ENCODE measurements at regions not wholly inside any gene's neighbourhood (a gene's known extent, or its start where the extent isn't known, plus 50 kb on each side); places are given as distances from the start of the nearest gene placed in this dataset.

DNA sequence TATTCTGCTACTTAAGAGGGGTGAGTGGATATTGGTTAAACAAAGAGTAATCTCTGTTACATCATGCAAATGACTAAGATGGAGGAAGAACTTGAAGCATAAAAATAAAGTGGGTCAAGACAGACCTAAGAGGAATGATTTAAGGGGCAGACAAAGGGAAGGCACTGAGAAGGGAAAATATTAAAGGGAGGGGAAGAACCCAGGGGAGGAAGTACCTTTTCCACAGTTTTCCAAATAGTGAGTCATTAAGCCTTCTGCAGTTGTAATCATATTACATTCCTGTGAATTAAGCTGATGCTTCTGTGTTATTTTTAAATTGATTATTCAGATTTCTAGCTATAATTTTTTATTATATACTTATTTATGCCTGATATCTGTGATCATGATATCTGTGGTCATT is 253.3 kb downstream of the CENPC start (continued):
- TF ChIP-seq, protein P1, sequence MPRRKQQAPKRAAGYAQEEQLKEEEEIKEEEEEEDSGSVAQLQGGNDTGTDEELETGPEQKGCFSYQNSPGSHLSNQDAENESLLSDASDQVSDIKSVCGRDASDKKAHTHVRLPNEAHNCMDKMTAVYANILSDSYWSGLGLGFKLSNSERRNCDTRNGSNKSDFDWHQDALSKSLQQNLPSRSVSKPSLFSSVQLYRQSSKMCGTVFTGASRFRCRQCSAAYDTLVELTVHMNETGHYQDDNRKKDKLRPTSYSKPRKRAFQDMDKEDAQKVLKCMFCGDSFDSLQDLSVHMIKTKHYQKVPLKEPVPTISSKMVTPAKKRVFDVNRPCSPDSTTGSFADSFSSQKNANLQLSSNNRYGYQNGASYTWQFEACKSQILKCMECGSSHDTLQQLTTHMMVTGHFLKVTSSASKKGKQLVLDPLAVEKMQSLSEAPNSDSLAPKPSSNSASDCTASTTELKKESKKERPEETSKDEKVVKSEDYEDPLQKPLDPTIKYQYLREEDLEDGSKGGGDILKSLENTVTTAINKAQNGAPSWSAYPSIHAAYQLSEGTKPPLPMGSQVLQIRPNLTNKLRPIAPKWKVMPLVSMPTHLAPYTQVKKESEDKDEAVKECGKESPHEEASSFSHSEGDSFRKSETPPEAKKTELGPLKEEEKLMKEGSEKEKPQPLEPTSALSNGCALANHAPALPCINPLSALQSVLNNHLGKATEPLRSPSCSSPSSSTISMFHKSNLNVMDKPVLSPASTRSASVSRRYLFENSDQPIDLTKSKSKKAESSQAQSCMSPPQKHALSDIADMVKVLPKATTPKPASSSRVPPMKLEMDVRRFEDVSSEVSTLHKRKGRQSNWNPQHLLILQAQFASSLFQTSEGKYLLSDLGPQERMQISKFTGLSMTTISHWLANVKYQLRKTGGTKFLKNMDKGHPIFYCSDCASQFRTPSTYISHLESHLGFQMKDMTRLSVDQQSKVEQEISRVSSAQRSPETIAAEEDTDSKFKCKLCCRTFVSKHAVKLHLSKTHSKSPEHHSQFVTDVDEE (CRISPR knock-in tag; IDR thresholded peaks at IDR 0.05), result no peak
- no peak for TF ChIP-seq ESRRG (CRISPR knock-in tag; IDR thresholded peaks at IDR 0.05)
- TF ChIP-seq ZNF70 (CRISPR knock-in tag; IDR thresholded peaks at IDR 0.05), result no peak
- TF ChIP-seq SNAI2 (CRISPR knock-in tag; IDR thresholded peaks at IDR 0.05), result no peak

DNA sequence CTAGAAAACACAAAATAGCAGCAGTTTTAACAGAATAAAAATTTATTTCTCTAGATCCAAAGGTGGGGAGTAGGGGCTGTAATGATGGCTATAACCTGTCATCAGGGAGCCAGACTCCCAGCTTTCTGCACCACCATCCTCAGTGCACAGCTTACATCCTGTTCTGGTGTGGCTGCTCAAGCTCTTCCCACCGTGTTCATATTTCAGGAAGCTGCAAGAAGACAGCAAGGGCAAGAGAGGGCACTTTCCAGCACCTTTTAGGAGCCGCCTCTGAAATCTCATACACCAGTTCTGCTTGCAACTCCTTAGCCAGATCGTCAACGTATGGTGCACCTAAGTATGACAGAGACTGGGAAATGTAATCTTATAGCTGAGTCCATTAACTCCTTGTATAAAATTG is 253.7 kb downstream of the CENPC start:
- TF ChIP-seq ZNF70 (CRISPR knock-in tag; IDR thresholded peaks at IDR 0.05), result no peak
- TF ChIP-seq, protein P2, sequence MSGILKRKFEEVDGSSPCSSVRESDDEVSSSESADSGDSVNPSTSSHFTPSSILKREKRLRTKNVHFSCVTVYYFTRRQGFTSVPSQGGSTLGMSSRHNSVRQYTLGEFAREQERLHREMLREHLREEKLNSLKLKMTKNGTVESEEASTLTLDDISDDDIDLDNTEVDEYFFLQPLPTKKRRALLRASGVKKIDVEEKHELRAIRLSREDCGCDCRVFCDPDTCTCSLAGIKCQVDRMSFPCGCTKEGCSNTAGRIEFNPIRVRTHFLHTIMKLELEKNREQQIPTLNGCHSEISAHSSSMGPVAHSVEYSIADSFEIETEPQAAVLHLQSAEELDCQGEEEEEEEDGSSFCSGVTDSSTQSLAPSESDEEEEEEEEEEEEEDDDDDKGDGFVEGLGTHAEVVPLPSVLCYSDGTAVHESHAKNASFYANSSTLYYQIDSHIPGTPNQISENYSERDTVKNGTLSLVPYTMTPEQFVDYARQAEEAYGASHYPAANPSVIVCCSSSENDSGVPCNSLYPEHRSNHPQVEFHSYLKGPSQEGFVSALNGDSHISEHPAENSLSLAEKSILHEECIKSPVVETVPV (CRISPR knock-in tag; IDR thresholded peaks at IDR 0.05), result no peak
- no peak for ATAC-seq

DNA sequence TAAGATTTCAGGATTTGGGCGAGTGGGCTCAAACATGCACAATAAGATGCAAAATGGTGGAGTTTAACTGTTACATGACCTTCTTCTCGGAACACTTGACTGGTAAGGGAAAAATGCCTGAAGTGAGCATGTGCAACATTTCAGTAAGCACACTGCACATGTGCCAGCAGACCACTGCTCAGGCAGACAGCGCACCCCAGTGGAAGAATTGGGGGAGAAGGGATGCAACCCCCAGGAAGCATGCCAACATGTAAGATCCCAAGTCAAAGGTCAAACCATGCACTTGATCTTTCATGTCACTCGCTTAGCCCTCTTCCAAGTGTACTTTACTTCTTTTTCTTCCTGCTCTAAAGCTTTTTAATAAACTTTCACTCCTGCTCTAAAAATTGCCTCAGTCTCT is 256.3 kb downstream of the CENPC start:
- ATAC-seq, result peak; percentile 52; the same call in 1 of the 3 replicates
- no peak for TF ChIP-seq ZNF565 (CRISPR knock-in tag; conservative IDR thresholded peaks at IDR 0.05; ENCODE audit: low read depth)
- TF ChIP-seq, protein P3, sequence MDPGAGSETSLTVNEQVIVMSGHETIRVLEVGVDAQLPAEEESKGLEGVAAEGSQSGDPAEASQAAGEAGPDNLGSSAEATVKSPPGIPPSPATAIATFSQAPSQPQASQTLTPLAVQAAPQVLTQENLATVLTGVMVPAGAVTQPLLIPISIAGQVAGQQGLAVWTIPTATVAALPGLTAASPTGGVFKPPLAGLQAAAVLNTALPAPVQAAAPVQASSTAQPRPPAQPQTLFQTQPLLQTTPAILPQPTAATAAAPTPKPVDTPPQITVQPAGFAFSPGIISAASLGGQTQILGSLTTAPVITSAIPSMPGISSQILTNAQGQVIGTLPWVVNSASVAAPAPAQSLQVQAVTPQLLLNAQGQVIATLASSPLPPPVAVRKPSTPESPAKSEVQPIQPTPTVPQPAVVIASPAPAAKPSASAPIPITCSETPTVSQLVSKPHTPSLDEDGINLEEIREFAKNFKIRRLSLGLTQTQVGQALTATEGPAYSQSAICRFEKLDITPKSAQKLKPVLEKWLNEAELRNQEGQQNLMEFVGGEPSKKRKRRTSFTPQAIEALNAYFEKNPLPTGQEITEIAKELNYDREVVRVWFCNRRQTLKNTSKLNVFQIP (CRISPR knock-in tag; IDR thresholded peaks at IDR 0.05; ENCODE audit: borderline replicate concordance, low read depth), result no peak
- TF ChIP-seq ZFP3 (CRISPR knock-in tag; IDR thresholded peaks at IDR 0.05), result no peak
- TF ChIP-seq ISL1 (CRISPR knock-in tag; IDR thresholded peaks at IDR 0.05), result no peak
- no peak for TF ChIP-seq ESRRG (CRISPR knock-in tag; IDR thresholded peaks at IDR 0.05)
- no peak for TF ChIP-seq TCF4 (CRISPR knock-in tag; IDR thresholded peaks at IDR 0.05; ENCODE audit: borderline replicate concordance)
- TF ChIP-seq ARNTL (CRISPR knock-in tag; IDR thresholded peaks at IDR 0.05; ENCODE audit: borderline replicate concordance, low read depth), result no peak
- TF ChIP-seq, protein P2 (CRISPR knock-in tag; IDR thresholded peaks at IDR 0.05), result no peak
- TF ChIP-seq BACH2 (CRISPR knock-in tag; IDR thresholded peaks at IDR 0.05; ENCODE audit: borderline replicate concordance), result no peak
- TF ChIP-seq, protein P4, sequence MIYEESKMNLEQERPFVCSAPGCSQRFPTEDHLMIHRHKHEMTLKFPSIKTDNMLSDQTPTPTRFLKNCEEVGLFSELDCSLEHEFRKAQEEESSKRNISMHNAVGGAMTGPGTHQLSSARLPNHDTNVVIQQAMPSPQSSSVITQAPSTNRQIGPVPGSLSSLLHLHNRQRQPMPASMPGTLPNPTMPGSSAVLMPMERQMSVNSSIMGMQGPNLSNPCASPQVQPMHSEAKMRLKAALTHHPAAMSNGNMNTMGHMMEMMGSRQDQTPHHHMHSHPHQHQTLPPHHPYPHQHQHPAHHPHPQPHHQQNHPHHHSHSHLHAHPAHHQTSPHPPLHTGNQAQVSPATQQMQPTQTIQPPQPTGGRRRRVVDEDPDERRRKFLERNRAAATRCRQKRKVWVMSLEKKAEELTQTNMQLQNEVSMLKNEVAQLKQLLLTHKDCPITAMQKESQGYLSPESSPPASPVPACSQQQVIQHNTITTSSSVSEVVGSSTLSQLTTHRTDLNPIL (CRISPR knock-in tag; IDR thresholded peaks at IDR 0.05; ENCODE audit: low read depth), result no peak
- TF ChIP-seq GLIS3 (CRISPR knock-in tag; IDR thresholded peaks at IDR 0.05), result no peak
- no peak for TF ChIP-seq ZNF70 (CRISPR knock-in tag; IDR thresholded peaks at IDR 0.05)
- TF ChIP-seq OSR1 (CRISPR knock-in tag; IDR thresholded peaks at IDR 0.05), result no peak
- TF ChIP-seq, protein P5, sequence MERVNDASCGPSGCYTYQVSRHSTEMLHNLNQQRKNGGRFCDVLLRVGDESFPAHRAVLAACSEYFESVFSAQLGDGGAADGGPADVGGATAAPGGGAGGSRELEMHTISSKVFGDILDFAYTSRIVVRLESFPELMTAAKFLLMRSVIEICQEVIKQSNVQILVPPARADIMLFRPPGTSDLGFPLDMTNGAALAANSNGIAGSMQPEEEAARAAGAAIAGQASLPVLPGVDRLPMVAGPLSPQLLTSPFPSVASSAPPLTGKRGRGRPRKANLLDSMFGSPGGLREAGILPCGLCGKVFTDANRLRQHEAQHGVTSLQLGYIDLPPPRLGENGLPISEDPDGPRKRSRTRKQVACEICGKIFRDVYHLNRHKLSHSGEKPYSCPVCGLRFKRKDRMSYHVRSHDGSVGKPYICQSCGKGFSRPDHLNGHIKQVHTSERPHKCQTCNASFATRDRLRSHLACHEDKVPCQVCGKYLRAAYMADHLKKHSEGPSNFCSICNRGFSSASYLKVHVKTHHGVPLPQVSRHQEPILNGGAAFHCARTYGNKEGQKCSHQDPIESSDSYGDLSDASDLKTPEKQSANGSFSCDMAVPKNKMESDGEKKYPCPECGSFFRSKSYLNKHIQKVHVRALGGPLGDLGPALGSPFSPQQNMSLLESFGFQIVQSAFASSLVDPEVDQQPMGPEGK (CRISPR knock-in tag; IDR thresholded peaks at IDR 0.05; ENCODE audit: borderline replicate concordance), result no peak
- TF ChIP-seq TOX (CRISPR knock-in tag; IDR thresholded peaks at IDR 0.05; ENCODE audit: borderline replicate concordance), result no peak
- TF ChIP-seq ZNF8 (CRISPR knock-in tag; IDR thresholded peaks at IDR 0.05), result no peak
- TF ChIP-seq ZC3H10 (CRISPR knock-in tag; IDR thresholded peaks at IDR 0.05), result no peak
